ENCODE measurements at regions not wholly inside any gene's neighbourhood (a gene's known extent, or its start where the extent isn't known, plus 50 kb on each side); places are given as distances from the start of the nearest gene placed in this dataset.
"Not testable (repeated sequence)": the region's sequence is repeated elsewhere in the genome, so short reads cannot be mapped to it uniquely, and the experiment has no call there.

GRCh38 chr2:2730301-2730833 lies 399.3 kb upstream of the MYT1L start:
- FAIRE-seq, result no peak

- FAIRE-seq, result no peak
Observed at GRCh38 chr2:2729246-2729645, 398.2 kb upstream of the MYT1L start.

- no peak for FAIRE-seq
Observed at GRCh38 chr2:2728635-2729034, 397.6 kb upstream of the MYT1L start.

- no peak for FAIRE-seq
Observed at GRCh38 chr2:2727876-2728511, 396.9 kb upstream of the MYT1L start.

- no peak for FAIRE-seq
Observed at GRCh38 chr2:2726163-2726562, 395.1 kb upstream of the MYT1L start.

GRCh38 chr2:2723064-2723463 lies 392.0 kb upstream of the MYT1L start:
- FAIRE-seq, result no peak

- no peak for FAIRE-seq
Observed at GRCh38 chr2:2721296-2721835, 390.3 kb upstream of the MYT1L start.

- FAIRE-seq, result not testable (repeated sequence)
Observed at GRCh38 chr2:2720806-2721205, 389.7 kb upstream of the MYT1L start.

- FAIRE-seq, result no peak
Observed at GRCh38 chr2:2720351-2720750, 389.3 kb upstream of the MYT1L start.

- FAIRE-seq, result no peak
Observed at GRCh38 chr2:2719781-2720180, 388.7 kb upstream of the MYT1L start.

GRCh38 chr2:2719015-2719414 lies 387.9 kb upstream of the MYT1L start:
- no peak for FAIRE-seq

GRCh38 chr2:2717406-2717805 lies 386.3 kb upstream of the MYT1L start:
- FAIRE-seq, result no peak

- FAIRE-seq, result no peak
Observed at GRCh38 chr2:2716771-2717170, 385.7 kb upstream of the MYT1L start.

- FAIRE-seq, result no peak
Observed at GRCh38 chr2:2715036-2715818, 384.2 kb upstream of the MYT1L start.

- no peak for FAIRE-seq
Observed at GRCh38 chr2:2714408-2714807, 383.3 kb upstream of the MYT1L start.

- FAIRE-seq, result no peak
Observed at GRCh38 chr2:2709431-2709770, 378.3 kb upstream of the MYT1L start.

- FAIRE-seq, result no peak
Observed at GRCh38 chr2:2708575-2709430, 377.7 kb upstream of the MYT1L start.

GRCh38 chr2:2707206-2707991 lies 376.3 kb upstream of the MYT1L start:
- FAIRE-seq, result no peak

- no peak for FAIRE-seq
Observed at GRCh38 chr2:2706306-2706705, 375.2 kb upstream of the MYT1L start.

GRCh38 chr2:2705871-2706270 lies 374.8 kb upstream of the MYT1L start:
- no peak for FAIRE-seq

GRCh38 chr2:2704428-2705090 lies 373.5 kb upstream of the MYT1L start:
- FAIRE-seq, result no peak
